ENCODE measurements at regions not wholly inside any gene's neighbourhood (a gene's known extent, or its start where the extent isn't known, plus 50 kb on each side); places are given as distances from the start of the nearest gene placed in this dataset.
"Not testable (repeated sequence)": the region's sequence is repeated elsewhere in the genome, so short reads cannot be mapped to it uniquely, and the experiment has no call there.

DNA sequence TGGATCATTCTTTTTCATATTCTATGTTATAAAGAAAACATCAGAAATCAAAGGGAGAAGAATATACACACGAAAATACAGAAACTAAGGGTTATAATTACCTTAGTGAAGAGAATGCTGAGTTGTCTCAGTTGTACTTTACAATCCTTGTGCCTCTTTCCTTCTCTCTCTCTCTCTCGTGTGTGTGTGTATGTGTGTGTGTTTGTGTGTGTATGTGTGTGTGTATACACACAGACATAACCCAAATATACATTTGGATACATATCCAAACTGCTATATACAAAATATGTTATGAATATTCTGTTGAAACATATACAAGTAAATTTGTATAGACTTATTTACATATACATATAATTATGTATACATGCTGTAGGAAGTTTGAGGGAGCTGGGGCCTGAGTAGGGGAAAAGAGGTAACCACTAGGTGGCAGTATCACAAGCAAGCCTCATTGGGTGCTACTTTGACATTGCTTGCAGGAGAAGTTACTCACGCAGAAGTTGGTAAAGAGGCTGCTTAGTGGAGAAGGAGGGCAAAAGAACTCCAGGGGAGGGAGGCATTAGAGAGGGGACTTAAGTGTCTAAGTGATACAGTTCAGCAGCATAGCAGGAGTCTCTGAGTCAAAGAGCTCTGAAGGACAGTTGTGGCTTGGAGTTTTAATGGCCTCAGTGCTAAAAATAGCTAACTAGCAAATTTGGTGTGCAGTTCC is 465.1 kb upstream of the PCDH20 start:
- H3K36me3 ChIP-seq (ENCODE audit: control insufficient read depth, insufficient read depth, low read length) = no peaks in the 10 kb centered on the region
- H3K9ac ChIP-seq = no peak overlapping the region
- H3K4me2 ChIP-seq (ENCODE audit: low read length) = no peak overlapping the region
- no peaks in the 10 kb centered on the region for H3K27me3 ChIP-seq (ENCODE audit: control insufficient read depth, insufficient read depth, low read length)
- no peak overlapping the region for H2AFZ ChIP-seq
- H3K9me3 ChIP-seq (ENCODE audit: control insufficient read depth, low read length) = no peaks in the 10 kb centered on the region
- H3K4me1 ChIP-seq = no peaks in the 10 kb centered on the region
- H3K27ac ChIP-seq = no peak overlapping the region
- H3K4me3 ChIP-seq (ENCODE audit: low read depth, low read length) = no peak overlapping the region
- no peaks in the 10 kb centered on the region for H3K79me2 ChIP-seq
- TF ChIP-seq, protein P1, sequence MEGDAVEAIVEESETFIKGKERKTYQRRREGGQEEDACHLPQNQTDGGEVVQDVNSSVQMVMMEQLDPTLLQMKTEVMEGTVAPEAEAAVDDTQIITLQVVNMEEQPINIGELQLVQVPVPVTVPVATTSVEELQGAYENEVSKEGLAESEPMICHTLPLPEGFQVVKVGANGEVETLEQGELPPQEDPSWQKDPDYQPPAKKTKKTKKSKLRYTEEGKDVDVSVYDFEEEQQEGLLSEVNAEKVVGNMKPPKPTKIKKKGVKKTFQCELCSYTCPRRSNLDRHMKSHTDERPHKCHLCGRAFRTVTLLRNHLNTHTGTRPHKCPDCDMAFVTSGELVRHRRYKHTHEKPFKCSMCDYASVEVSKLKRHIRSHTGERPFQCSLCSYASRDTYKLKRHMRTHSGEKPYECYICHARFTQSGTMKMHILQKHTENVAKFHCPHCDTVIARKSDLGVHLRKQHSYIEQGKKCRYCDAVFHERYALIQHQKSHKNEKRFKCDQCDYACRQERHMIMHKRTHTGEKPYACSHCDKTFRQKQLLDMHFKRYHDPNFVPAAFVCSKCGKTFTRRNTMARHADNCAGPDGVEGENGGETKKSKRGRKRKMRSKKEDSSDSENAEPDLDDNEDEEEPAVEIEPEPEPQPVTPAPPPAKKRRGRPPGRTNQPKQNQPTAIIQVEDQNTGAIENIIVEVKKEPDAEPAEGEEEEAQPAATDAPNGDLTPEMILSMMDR (IDR thresholded peaks at IDR 0.05) = no peak

DNA sequence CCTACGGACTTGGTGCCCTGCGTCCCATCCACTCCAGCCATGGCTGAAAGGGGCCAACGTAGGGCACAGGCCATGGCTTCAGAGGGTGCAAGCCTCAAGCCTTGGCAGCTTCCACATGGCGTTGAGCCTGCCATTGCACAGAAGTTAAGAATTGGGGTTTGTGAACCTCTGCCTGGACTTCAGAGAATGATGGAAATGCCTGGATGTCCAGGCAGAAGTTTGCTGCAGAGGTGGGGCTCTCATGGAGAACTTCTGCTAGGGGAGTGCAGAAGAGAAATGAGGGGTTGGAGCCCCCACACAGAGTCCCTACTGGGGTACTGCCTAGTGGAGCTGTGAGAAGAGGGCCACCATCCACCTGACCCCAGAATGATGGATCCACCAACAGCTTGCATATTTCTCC is 462.9 kb upstream of the PCDH20 start:
- not testable (repeated sequence) for H3K9me3 ChIP-seq (ENCODE audit: control insufficient read depth, low read length); H3K36me3 ChIP-seq (ENCODE audit: control insufficient read depth, insufficient read depth, low read length); H3K4me1 ChIP-seq; H2AFZ ChIP-seq; H3K9ac ChIP-seq; H3K4me3 ChIP-seq (ENCODE audit: low read depth, low read length); H3K27me3 ChIP-seq (ENCODE audit: control insufficient read depth, insufficient read depth, low read length); H3K4me2 ChIP-seq (ENCODE audit: low read length); H3K79me2 ChIP-seq; H3K27ac ChIP-seq

DNA sequence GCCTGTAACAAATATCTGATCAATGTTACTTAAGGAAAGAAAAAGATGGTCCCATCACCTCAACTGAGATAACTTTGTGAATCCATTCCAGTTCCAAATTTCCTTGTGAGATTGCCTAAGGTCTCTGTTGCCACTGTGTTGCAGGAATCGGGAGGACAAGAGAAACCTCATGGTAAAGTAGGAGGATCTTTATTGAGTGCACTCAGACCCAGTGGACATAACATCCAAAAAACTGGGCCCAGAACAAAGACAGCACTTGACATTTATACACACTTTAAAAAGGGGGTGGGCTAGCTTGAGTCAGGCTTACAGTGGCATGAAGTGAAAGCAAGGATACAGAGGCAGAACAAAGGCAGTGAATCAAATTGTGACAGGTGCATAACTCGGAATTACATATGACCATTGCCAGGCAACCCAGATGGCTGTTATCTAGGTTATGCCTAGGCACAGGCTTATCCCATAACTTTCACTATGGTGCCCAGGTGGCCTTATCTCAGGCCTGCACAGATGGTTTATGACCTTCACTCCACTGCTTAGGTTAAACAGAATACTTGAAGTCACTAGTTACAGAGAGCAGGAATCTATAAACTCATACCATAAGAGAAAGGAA is 459.4 kb upstream of the PCDH20 start:
- TF ChIP-seq, protein P1 (IDR thresholded peaks at IDR 0.05) = no peak
- H3K9me3 ChIP-seq (ENCODE audit: control insufficient read depth, low read length) = no peaks in the 10 kb centered on the region

DNA sequence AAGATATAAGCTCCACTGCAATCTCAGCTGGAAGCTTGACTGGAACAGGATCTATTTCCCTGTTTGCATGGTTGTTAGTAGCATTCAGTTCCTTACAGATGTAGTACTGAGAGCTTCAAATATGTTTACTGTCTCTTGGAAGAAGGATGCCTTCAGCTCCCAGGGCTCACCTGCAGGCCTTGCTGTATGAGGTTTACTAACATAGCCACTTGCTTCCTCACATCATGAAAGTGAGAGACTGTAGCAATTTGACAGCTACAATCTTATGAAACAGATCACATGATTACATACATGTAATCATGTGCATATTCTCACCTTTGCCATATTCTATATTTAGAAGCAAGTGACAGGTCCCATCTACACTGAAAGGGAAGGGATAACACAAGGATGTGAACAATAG is 458.1 kb upstream of the PCDH20 start:
- Histone ChIP-seq H3K4me2 (ENCODE audit: low read length) (no peak overlapping the region), H3K27ac (no peak overlapping the region), H2AFZ (no peak overlapping the region), H3K4me3 (ENCODE audit: low read depth, low read length) (no peak overlapping the region), H3K9me3 (ENCODE audit: control insufficient read depth, low read length) (no peaks in the 10 kb centered on the region), H3K79me2 (no peaks in the 10 kb centered on the region), H3K4me1 (no peaks in the 10 kb centered on the region), H3K36me3 (ENCODE audit: control insufficient read depth, insufficient read depth, low read length) (no peaks in the 10 kb centered on the region), H3K27me3 (ENCODE audit: control insufficient read depth, insufficient read depth, low read length) (no peaks in the 10 kb centered on the region), H3K9ac (no peak overlapping the region)
- TF ChIP-seq, protein P1 (IDR thresholded peaks at IDR 0.05) = no peak

More for the DNA sequence above, 459.4 kb upstream of the PCDH20 start:
- Histone ChIP-seq H3K27ac (no peak overlapping the region), H3K27me3 (ENCODE audit: control insufficient read depth, insufficient read depth, low read length) (no peaks in the 10 kb centered on the region), H3K4me3 (ENCODE audit: low read depth, low read length) (no peak overlapping the region), H3K4me1 (no peaks in the 10 kb centered on the region), H3K79me2 (no peaks in the 10 kb centered on the region), H2AFZ (no peak overlapping the region), H3K9ac (no peak overlapping the region), H3K4me2 (ENCODE audit: low read length) (no peak overlapping the region), H3K36me3 (ENCODE audit: control insufficient read depth, insufficient read depth, low read length) (no peaks in the 10 kb centered on the region)

DNA sequence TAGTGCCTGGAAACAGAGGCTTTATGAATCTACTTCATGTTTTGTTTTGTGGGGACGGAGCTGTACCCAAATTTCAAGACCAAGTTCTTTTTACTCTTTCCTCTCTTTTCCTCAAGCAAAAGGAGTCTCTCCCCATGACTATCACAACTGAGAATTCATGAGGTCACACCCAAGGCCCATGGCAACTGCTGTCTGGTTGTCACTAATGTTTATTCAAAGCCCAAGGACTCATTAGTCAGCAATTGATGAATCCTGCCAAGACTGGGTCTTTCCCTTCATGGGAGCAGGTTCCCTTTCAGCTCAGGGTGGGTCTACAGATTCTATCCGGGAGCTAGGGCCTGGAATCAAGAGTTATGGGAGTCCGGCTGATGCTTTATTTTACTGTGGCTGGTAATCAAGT is 441.5 kb upstream of the PCDH20 start:
- H3K9ac ChIP-seq = no peak overlapping the region
- no peak overlapping the region for H2AFZ ChIP-seq
- no peaks in the 10 kb centered on the region for H3K9me3 ChIP-seq (ENCODE audit: control insufficient read depth, low read length)
- H3K4me3 ChIP-seq (ENCODE audit: low read depth, low read length) = no peak overlapping the region
- no peaks in the 10 kb centered on the region for H3K79me2 ChIP-seq
- no peak overlapping the region for H3K4me2 ChIP-seq (ENCODE audit: low read length)
- no peak overlapping the region for H3K27ac ChIP-seq
- H3K27me3 ChIP-seq (ENCODE audit: control insufficient read depth, insufficient read depth, low read length) = no peaks in the 10 kb centered on the region
- no peaks in the 10 kb centered on the region for H3K36me3 ChIP-seq (ENCODE audit: control insufficient read depth, insufficient read depth, low read length)
- no peaks in the 10 kb centered on the region for H3K4me1 ChIP-seq
- TF ChIP-seq, protein P1 (IDR thresholded peaks at IDR 0.05) = no peak

Data from parathyroid adenoma (tissue), 2 donors.